ENCODE measurements at regions not wholly inside any gene's neighbourhood (a gene's known extent, or its start where the extent isn't known, plus 50 kb on each side); places are given as distances from the start of the nearest gene placed in this dataset.
A peak's percentile ranks its signal among the peaks of the same experiment; 100 is the strongest.
"Not testable (repeated sequence)": the region's sequence is repeated elsewhere in the genome, so short reads cannot be mapped to it uniquely, and the experiment has no call there.

DNA sequence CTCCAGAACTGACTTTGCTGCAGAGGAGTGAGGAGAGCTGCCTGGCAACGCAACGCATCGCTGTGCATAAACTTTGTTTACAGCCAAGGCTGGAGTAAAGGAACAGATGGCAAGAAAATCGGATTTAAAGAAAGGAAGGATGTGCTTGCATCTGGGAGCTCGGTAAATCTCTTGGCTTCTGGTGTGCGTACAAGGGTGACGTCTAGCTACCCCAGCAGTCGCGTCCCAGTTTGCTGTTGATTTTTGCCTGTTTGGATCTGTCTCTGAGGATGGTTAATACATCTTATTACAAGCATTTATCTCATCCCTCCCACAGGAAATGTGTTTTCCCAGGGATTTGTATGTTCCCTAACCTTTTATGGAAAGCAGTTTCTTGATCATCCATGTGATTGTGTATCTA is 73.3 kb upstream of the RALGPS2 start:
- no peak for DNase-seq (ENCODE audit: low read depth)
- TF ChIP-seq CTCF (IDR thresholded peaks at IDR 0.05; ENCODE audit: insufficient read depth, low read depth, low read length, missing control alignments) = no peak
- H3K4me3 ChIP-seq (ENCODE audit: low read depth, low read length) = no peak overlapping the region

- DNase-seq (ENCODE audit: low read depth) = no peak
- TF ChIP-seq CTCF (IDR thresholded peaks at IDR 0.05; ENCODE audit: insufficient read depth, low read depth, low read length, missing control alignments) = no peak
- H3K4me3 ChIP-seq (ENCODE audit: low read depth, low read length) = no peak overlapping the region
Measured at GRCh38 chr1:178652506-178653490, 72.2 kb upstream of the RALGPS2 start.

DNA sequence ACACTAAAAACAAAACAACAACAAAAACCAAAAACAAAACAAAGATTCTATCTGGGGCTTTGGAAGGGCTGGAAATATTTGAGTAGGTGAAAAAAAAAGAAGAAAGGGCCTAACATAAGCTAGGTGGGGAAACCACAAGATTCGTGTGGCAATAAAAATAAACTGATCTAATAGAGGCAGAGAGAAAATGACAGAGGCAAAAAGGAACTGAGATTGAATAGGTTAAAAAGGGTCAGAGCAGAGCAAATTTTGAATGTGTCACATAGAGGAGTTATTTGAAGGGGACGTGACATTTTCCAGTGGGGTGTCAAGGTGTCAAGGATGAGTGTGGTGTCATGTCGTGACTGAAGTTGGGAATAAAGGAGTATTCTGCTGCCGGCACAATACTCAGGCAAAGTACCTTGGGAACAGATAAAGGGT is 65.2 kb upstream of the RALGPS2 start:
- peak; percentile 75 for DNase-seq (ENCODE audit: low read depth)
- no peak for TF ChIP-seq CTCF (IDR thresholded peaks at IDR 0.05; ENCODE audit: insufficient read depth, low read depth, low read length, missing control alignments)
- peak overlapping the region; percentile 11 for H3K4me3 ChIP-seq (ENCODE audit: low read depth, low read length)

GRCh38 chr1:178660461-178660860 is 64.6 kb upstream of the RALGPS2 start:
- H3K4me3 ChIP-seq (ENCODE audit: low read depth, low read length) = no peak overlapping the region
- no peak for TF ChIP-seq CTCF (IDR thresholded peaks at IDR 0.05; ENCODE audit: insufficient read depth, low read depth, low read length, missing control alignments)

DNA sequence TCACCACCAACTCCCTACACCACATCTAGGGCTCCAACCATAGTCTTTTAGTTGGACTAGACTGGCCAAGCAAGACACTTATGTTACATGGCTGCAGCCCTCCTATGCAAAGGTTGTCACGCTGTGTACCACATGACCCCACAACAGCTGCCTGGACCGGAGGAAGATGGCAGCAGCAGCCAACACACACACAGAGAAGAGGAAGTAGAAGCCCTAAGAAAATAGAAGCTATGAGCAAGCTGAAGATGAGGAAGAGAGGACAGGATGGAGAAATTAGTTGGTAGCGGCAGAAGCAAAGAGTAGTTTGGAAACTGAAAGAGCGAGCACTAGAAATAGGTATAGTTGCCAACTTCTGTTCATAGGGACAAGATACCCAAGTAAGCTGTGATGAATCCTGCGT is 60.8 kb upstream of the RALGPS2 start:
- TF ChIP-seq CTCF (IDR thresholded peaks at IDR 0.05; ENCODE audit: insufficient read depth, low read depth, low read length, missing control alignments) = no peak
- H3K4me3 ChIP-seq (ENCODE audit: low read depth, low read length) = no peak overlapping the region
- DNase-seq (ENCODE audit: low read depth) = peak; percentile 84

More at GRCh38 chr1:178660461-178660860, 64.6 kb upstream of the RALGPS2 start:
- DNase-seq (ENCODE audit: low read depth) = peak; percentile 50

- DNase-seq (ENCODE audit: low read depth) = no peak
- TF ChIP-seq CTCF (IDR thresholded peaks at IDR 0.05; ENCODE audit: insufficient read depth, low read depth, low read length, missing control alignments) = no peak
- no peak overlapping the region for H3K4me3 ChIP-seq (ENCODE audit: low read depth, low read length)
Measured at GRCh38 chr1:178665579-178665978, 59.5 kb upstream of the RALGPS2 start.

DNA sequence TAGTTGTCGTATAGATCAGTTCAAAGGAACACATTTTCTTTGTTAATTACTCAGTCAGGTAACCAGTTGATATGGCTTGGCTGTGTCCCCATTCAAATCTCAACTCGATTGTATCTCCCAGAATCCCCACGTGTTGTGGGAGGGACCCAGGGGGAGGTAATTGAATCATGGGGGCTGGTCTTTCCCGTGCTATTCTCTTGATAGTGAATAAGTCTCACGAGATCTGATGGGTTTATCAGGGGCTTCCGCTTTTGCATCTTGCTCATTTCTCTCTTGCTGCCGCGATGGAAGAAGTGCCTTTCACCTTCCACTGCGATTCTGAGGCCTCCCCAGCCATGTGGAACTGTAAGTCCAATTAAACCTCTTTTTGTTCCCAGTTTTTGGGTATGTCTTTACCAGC is 58.2 kb upstream of the RALGPS2 start:
- not testable (repeated sequence) for H3K4me3 ChIP-seq (ENCODE audit: low read depth, low read length); DNase-seq (ENCODE audit: low read depth)
